ENCODE measurements at regions not wholly inside any gene's neighbourhood (a gene's known extent, or its start where the extent isn't known, plus 50 kb on each side); places are given as distances from the start of the nearest gene placed in this dataset.
"Not testable (repeated sequence)": the region's sequence is repeated elsewhere in the genome, so short reads cannot be mapped to it uniquely, and the experiment has no call there.

GRCh38 chr10:53166325-53166724 is 393.7 kb upstream of the MBL2 start:
- Histone ChIP-seq H3K36me3 (ENCODE audit: control insufficient read depth, insufficient read depth, low read length) (no peaks in the 10 kb centered on the region), H3K27me3 (ENCODE audit: control insufficient read depth, insufficient read depth, low read length) (no peaks in the 10 kb centered on the region), H3K4me3 (ENCODE audit: low read depth, low read length) (no peak overlapping the region)
- ChIA-PET CTCF (interaction anchor here (1.0 kb wide), 1 partner anchor 15 kb away, joined by 3 read pairs; no protein-coding TSS in a partner anchor), POLR2A (no interaction called here)
- TF ChIP-seq CTCF (IDR thresholded peaks at IDR 0.05; ENCODE audit: insufficient read depth, low read depth, low read length): no peak
- DNase-seq (ENCODE audit: low read depth): no peak

GRCh38 chr10:53162856-53163255 is 390.3 kb upstream of the MBL2 start:
- ChIA-PET POLR2A (no interaction called here), CTCF (no interaction called here)
- DNase-seq (ENCODE audit: low read depth): no peak
- TF ChIP-seq CTCF (IDR thresholded peaks at IDR 0.05; ENCODE audit: insufficient read depth, low read depth, low read length): no peak
- H3K36me3 ChIP-seq (ENCODE audit: control insufficient read depth, insufficient read depth, low read length): no peaks in the 10 kb centered on the region
- H3K27me3 ChIP-seq (ENCODE audit: control insufficient read depth, insufficient read depth, low read length): no peaks in the 10 kb centered on the region
- no peak overlapping the region for H3K4me3 ChIP-seq (ENCODE audit: low read depth, low read length)

- no peak for TF ChIP-seq CTCF (IDR thresholded peaks at IDR 0.05; ENCODE audit: insufficient read depth, low read depth, low read length)
- ChIA-PET POLR2A (no interaction called here), CTCF (no interaction called here)
- H3K36me3 ChIP-seq (ENCODE audit: control insufficient read depth, insufficient read depth, low read length): no peaks in the 10 kb centered on the region
- DNase-seq (ENCODE audit: low read depth): no peak
- no peak overlapping the region for H3K4me3 ChIP-seq (ENCODE audit: low read depth, low read length)
- no peaks in the 10 kb centered on the region for H3K27me3 ChIP-seq (ENCODE audit: control insufficient read depth, insufficient read depth, low read length)
Measured at GRCh38 chr10:53161231-53161630, 388.6 kb upstream of the MBL2 start.

- H3K27me3 ChIP-seq (ENCODE audit: control insufficient read depth, insufficient read depth, low read length); H3K4me3 ChIP-seq (ENCODE audit: low read depth, low read length); CTCF ChIA-PET; H3K36me3 ChIP-seq (ENCODE audit: control insufficient read depth, insufficient read depth, low read length); DNase-seq (ENCODE audit: low read depth); POLR2A ChIA-PET: not testable (repeated sequence)
Measured at GRCh38 chr10:53155674-53156073, 383.1 kb upstream of the MBL2 start.

- no peaks in the 10 kb centered on the region for H3K36me3 ChIP-seq (ENCODE audit: control insufficient read depth, insufficient read depth, low read length)
- TF ChIP-seq CTCF (IDR thresholded peaks at IDR 0.05; ENCODE audit: insufficient read depth, low read depth, low read length): no peak
- no peak for DNase-seq (ENCODE audit: low read depth)
- ChIA-PET CTCF (no interaction called here), POLR2A (no interaction called here)
- H3K4me3 ChIP-seq (ENCODE audit: low read depth, low read length): no peak overlapping the region
- no peaks in the 10 kb centered on the region for H3K27me3 ChIP-seq (ENCODE audit: control insufficient read depth, insufficient read depth, low read length)
Measured at GRCh38 chr10:53153831-53154230, 381.2 kb upstream of the MBL2 start.

GRCh38 chr10:53140506-53140905 is 367.9 kb upstream of the MBL2 start:
- CTCF ChIA-PET: no interaction called here

More at GRCh38 chr10:53140506-53140905, 367.9 kb upstream of the MBL2 start:
- DNase-seq (ENCODE audit: low read depth): no peak
- no peaks in the 10 kb centered on the region for H3K27me3 ChIP-seq (ENCODE audit: control insufficient read depth, insufficient read depth, low read length)
- POLR2A ChIA-PET: no interaction called here
- H3K4me3 ChIP-seq (ENCODE audit: low read depth, low read length): no peak overlapping the region
- no peak for TF ChIP-seq CTCF (IDR thresholded peaks at IDR 0.05; ENCODE audit: insufficient read depth, low read depth, low read length)
- no peaks in the 10 kb centered on the region for H3K36me3 ChIP-seq (ENCODE audit: control insufficient read depth, insufficient read depth, low read length)
